ENCODE measurements at regions not wholly inside any gene's neighbourhood (a gene's known extent, or its start where the extent isn't known, plus 50 kb on each side); places are given as distances from the start of the nearest gene placed in this dataset.

DNA sequence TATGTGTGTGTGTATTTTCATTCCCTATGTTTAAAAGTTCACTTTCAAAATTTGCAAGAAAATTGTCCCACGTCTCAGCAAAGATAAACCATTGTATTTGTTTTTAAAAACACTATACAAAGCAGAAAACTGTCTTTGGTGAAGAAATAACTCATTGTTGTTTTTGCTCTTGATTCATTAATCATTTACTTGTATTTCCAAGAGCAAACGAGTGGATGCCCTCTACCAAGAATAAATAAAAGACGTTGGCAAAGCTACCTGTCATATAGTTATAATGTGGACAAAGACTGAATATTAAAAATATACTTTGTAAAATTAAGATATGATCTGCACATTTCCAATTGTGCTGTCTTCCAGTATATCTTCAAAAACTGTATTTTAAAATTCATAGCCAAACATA is 210.9 kb upstream of the NDST3 start:
- TF ChIP-seq SUZ12 (IDR thresholded peaks at IDR 0.05): no peak
- TF ChIP-seq, protein P1, sequence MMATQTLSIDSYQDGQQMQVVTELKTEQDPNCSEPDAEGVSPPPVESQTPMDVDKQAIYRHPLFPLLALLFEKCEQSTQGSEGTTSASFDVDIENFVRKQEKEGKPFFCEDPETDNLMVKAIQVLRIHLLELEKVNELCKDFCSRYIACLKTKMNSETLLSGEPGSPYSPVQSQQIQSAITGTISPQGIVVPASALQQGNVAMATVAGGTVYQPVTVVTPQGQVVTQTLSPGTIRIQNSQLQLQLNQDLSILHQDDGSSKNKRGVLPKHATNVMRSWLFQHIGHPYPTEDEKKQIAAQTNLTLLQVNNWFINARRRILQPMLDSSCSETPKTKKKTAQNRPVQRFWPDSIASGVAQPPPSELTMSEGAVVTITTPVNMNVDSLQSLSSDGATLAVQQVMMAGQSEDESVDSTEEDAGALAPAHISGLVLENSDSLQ (IDR thresholded peaks at IDR 0.05): no peak

Measured in HEK293T (cell line).